CD4-positive, alpha-beta T cell treated with Interleukin-6 for 4 hours (primary cell): ENCODE measurements at regions not wholly inside any gene's neighbourhood (a gene's known extent, or its start where the extent isn't known, plus 50 kb on each side); places are given as distances from the start of the nearest gene placed in this dataset.

Experiments
- DNase-seq: peaks from one replicate; pipeline ENCODE4 v3.0.0-alpha.2; 2020; ENCODE audit warnings: mixed read lengths

DNA sequence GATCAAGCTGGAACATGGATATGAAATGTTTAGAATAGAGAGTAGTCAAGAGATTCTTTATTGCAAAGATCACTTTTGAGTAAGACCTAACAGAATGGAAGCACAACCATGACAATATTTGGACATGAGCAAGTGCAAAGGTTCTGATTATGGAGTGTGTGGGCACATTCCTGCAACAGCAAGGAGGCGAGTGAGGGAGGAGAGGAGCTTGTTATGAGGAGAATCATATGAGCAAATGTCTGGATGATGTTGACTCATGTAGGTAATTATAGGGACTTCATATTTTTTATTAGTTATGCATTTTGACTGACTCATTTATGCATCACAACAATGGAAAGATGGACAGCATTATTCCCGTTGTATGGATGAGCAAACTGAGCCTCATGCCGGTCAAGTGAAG is 100.8 kb upstream of the SLC35B3 start:
- DNase-seq = no peak

DNA sequence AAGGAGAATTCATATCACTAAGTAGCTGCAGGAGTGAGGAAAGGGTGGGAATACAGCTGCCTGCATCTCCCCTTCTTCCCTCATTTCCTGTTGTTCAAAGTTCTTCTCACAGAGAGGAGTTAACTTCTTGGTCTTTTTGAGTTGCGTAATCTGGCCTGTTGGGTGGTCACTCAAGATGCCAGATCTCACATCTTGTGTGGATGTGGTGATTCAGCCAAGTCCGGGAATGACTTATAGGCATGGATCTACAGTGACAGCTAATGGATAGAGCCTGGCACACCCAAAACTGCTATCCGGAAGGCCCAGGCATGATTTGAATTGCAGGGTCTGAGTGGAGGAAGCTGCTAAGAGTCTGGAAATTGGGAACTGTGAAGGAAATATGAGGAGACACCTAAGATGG is 100.2 kb upstream of the SLC35B3 start:
- DNase-seq = no peak

DNA sequence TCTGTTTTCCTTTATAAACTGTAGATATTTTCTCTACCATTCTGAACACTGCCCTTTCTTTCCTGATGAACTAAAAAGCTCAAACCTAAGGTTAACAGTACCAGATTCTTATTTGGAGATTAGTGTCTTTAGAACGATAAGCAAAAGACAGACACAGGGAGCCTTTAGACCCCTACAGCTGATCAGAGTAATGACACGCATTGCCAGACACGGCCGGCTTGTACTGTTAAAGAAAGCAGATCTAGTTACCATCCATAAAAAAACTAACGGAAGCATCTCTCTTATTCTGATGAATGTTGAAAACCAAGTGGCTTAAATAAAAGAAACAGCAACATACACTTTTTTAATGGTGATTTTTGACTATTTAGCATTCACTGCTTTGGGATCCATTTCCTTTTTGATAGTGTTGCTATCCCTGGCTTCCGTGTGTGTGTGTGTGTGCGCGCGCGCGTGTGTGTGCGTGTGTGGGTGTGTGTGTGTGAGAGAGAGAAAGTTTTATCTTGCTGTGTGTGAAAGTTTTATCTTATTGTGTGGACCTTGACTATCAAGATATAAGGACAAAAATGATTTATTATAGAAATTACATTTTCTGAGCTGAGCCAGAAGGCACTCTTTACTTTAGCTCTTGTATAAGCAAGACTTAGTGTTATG is 95.6 kb upstream of the SLC35B3 start:
- DNase-seq = no peak

DNA sequence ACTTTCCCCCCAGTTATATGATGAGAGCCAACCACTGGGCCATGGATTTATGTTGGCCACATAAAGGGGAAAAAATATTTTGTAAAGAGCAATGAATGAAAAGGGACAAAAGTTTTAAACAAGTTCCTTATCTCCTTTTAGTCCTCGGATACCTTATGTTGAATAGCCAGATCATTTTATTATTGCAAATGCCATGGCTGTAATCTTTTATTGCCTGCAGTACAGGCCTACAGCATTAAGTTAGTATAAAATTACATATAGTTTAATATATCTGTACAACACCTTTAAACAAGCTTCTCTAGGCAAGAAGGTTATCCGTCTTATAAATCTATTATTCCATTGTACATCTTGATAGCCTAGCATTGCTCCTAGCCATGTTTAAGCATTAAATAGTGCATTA is 93.9 kb upstream of the SLC35B3 start:
- DNase-seq = no peak

DNA sequence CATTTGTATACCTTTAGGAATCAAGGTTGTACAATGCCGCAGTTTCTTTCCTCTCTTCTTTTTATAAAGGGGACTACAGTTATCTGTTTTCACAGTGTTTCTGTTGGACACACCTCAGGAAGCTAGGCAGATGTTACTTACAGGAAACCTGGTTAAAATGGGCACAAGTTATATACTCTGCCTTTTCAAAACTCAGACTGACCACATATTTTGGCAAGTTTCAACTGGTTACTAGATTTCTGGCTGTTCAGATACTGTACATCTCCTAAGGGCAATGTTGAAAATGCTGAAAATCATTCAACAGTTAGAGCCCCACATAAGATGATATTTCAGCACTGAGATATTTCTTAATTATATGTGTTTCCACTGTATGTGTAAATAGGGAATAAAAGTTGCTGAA is 92.5 kb upstream of the SLC35B3 start:
- DNase-seq = no peak

DNA sequence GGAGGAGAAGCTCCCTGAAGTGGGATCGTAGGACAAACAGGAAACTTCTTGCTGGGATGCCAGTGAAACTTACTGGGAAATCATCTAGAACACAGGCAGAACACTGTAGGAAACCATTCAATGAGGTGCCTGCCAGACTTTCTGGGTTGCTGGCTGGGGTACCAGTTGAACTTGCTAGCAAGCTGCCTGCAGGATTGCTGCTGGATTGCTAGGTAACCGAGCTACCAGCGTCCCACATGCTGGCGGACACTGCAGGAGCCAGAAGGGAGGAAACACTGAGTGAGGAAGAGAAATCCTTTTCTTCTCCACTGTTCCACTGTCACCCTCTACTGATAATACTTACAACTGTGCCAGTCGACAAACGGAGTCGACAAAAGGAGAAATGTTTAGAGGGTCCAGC is 91.3 kb upstream of the SLC35B3 start:
- DNase-seq = no peak

DNA sequence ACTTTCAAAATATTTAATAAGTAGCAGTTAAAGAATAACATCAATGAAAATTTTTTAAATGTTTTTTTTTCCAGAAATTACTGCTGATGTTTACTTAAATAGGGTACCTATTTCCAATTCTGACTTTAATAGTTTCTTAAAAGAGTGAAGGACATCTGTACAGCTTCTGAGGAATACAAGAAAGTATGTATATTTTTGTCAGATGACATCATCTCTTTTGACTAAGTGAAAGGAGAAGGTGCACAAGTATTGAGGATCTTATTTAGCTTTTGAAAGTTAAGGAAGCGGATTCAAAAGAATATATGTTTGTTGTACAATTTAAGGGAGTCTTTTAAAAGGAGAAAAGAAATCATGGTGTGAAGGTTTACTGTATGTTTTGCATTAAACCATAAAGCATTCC is 90.0 kb upstream of the SLC35B3 start:
- DNase-seq = no peak

DNA sequence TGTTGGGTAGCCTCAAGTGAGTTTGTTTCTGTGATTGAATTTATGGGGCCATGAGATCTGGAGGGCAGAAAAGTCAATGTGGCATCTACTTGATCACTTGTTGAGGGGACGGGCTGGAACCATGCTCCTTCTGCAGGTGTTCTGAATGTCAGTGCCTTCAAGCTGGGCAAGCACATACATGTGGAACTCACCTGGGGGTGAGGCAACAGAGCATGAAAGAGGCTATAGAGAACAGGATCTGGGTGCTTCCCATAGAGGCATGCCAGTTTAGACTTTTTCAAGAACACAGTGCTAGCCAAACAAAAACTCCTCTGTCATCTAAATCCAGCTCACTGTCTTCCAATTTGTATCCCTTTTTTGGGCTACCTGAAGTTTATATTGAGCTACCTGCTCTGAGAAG is 77.8 kb upstream of the SLC35B3 start:
- DNase-seq = no peak

DNA sequence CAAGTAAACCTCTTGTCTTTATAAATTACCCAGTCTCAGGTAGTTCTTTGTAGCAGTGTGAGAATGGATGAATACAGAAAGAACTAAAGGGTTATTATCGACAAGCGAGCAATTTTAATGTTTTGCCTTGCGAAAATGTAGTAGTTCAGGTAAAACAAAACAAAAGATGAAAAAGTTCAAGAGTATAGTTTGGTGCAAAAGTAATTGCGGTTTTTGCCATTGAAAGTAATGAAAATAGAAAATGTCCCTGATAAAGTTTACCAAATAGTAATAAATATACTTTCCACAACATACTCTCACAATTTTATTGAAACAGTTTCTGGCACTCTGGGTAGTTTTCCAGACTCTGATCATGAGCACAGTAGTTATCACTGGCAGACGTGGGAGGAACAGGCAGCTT is 71.9 kb upstream of the SLC35B3 start:
- no peak for DNase-seq

DNA sequence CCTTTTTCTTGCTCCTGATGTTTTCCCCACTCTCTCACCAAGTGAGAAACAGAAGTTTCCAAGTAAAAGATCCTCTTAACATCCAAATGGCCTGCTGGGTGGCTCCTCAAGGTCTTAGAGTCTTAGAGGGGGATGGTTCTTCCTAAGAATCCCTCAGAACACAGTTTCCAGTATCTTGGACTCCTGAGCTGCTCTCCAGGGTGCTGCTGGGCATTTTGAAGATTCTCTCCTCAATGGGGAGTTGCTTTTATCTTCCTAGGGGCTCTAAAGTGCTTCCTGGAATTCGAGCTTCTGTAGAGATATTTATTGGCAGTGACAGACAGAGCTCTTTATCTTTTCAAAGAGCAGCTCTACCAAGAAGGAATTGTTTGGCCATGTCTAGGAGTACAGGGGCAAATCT is 70.8 kb upstream of the SLC35B3 start:
- no peak for DNase-seq

DNA sequence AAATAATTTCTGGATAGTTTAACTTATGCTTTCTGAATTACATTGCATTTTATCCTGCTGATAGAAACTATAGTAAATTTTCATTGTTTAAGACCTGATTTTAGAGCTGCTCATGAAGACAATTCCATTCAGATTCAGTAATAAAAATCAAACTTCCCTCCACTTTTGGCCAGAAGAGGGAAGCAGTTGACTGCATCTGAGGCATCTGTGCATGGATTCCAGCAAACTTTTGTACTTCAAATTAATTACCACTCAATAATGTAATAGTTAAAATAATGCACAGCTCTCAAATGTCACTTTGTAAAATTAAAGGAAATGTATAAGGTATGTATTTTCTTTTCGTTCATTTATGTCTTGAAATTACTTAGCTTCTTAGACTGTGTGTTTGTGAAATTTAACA is 64.2 kb upstream of the SLC35B3 start:
- DNase-seq = no peak

DNA sequence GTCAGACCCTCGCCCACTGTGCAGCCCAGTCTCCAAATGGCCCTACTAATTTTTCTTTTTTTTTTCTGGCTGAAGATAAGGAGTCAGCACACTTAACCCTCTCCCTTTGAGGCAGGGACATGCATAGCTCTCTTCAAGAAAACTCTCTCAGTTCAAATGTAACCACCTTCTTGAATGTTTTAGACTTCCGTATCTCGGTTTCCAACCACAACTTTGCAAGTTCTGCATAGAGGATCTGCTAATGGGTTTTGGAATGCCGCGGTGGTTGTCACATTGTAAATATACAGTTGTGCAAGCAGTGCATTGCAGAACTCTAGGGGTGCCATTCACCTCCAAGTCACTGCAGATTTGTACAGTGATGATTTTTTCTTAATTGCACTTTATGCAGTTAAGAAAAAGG is 59.4 kb upstream of the SLC35B3 start:
- no peak for DNase-seq

DNA sequence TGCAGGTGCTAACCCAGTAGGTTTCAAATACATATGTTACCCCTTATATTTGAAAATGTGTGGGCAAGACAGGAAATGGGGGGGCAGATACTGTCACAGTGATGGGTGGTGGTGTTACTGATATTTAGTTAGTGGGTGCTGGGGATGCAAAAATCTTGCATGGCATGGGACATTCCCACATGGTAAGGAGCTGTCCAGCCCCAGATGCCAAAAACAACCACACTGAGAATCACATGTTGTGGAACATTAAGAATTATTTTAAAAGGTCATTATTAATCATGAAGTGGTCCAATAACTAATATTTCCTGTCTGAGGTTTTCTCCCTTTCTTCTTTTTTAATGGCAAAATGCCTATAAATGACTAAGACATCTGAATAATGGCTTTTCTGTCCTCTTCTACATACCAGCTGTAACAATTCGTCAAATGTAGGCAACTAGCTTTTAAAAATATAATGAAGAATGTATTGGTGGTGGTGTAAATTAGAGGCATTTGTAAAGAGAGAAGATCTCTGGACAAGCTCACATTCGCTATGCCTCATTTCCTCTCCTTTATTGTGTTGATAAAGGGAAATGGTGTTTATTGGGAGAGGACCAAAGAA is 57.3 kb upstream of the SLC35B3 start:
- DNase-seq = no peak
